ENCODE measurements at regions not wholly inside any gene's neighbourhood (a gene's known extent, or its start where the extent isn't known, plus 50 kb on each side); places are given as distances from the start of the nearest gene placed in this dataset.

DNA sequence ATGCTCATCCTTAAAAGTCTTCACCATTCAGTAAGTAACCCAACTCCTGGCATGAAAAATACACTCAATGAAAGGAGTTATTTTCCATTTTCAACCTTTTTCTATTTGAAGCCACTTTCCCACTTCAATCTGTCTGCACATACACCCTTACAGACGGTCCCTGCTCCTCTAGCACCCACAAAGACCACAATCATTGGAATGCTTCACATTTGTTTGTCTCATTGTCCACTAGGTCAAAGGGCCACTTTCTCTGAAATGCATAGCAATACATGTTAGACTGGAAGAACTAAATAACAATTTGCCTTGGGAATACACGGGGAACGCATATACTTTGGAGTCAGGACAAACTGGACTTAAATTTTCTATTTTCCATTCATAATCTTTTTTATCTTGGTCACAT, 487.1 kb upstream of the C1orf87 start:
- Histone ChIP-seq H3K27ac (ENCODE audit: insufficient read depth in 1 of 2, low read depth in 1 of 2, low read length in 2 of 2, poor library complexity in 1 of 2, severe bottlenecking in 2 of 2) (no peak overlapping the region), H3K9me3 (ENCODE audit: control extremely low read depth in 1 of 5, control insufficient read depth in 4 of 5, insufficient read depth in 2 of 5, low read depth in 1 of 5, low read length in 4 of 5) (no peaks in the 10 kb centered on the region), H3K36me3 (ENCODE audit: control insufficient read depth in 4 of 4, insufficient read depth in 4 of 4, low read length in 3 of 4) (no peaks in the 10 kb centered on the region), H3K4me1 (ENCODE audit: control extremely low read depth in 1 of 4, control insufficient read depth in 4 of 4, insufficient read depth in 4 of 4, low read length in 3 of 4) (peaks cover 8 to 20% (median 13%) of the 10 kb centered on the region in 4 experiments), H3K4me3 (ENCODE audit: control insufficient read depth in 1 of 7, extremely low read depth in 1 of 7, insufficient read depth in 4 of 7, low read depth in 2 of 7, low read length in 6 of 7) (no peak overlapping the region), H3K27me3 (replicated peaks in 2 of 5; ENCODE audit: control insufficient read depth in 4 of 5, insufficient read depth in 5 of 5, low read length in 4 of 5) (no peaks in the 10 kb centered on the region)
- DNase-seq: no peak
- CTCF ChIA-PET: no interaction called here
- WGBS (ENCODE audit: insufficient coverage): 100% methylated on average over 3 of the region's 3 CpGs
- POLR2A ChIA-PET: no interaction called here

DNA sequence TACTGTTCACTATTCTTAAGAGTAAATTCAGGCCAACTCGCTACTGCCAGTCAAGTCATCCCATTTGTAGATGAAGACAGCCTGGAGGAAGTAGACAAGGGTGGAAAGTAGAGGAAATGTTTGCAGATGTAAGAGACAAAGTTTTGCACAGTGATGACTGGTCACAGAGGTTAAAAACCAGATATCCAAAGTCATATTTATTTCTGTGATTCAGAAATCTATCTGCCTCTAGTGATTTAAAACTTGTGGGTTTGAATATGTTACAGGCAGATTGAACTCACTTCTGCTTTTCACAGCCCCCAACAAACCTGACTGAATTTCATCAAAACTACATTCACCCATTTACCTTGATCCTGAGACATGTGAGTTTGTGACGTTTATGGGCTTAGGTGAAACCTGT, 484.7 kb upstream of the C1orf87 start:
- DNase-seq: peak; percentile 42 to 89 (median 82)
- WGBS (ENCODE audit: insufficient coverage): 17% methylated on average over 1 of the region's 2 CpGs
- ChIA-PET CTCF (no interaction called here), POLR2A (no interaction called here)
- no peak overlapping the region for H3K27ac ChIP-seq (ENCODE audit: insufficient read depth in 1 of 2, low read depth in 1 of 2, low read length in 2 of 2, poor library complexity in 1 of 2, severe bottlenecking in 2 of 2)
- no peaks in the 10 kb centered on the region for H3K9me3 ChIP-seq (ENCODE audit: control extremely low read depth in 1 of 5, control insufficient read depth in 4 of 5, insufficient read depth in 2 of 5, low read depth in 1 of 5, low read length in 4 of 5)
- H3K4me1 ChIP-seq (ENCODE audit: control extremely low read depth in 1 of 4, control insufficient read depth in 4 of 4, insufficient read depth in 4 of 4, low read length in 3 of 4): peaks cover 2 to 6% (median 5%) of the 10 kb centered on the region in 4 experiments
- H3K4me3 ChIP-seq (ENCODE audit: control insufficient read depth in 1 of 7, extremely low read depth in 1 of 7, insufficient read depth in 4 of 7, low read depth in 2 of 7, low read length in 6 of 7): no peak overlapping the region
- H3K27me3 ChIP-seq (replicated peaks in 2 of 5; ENCODE audit: control insufficient read depth in 4 of 5, insufficient read depth in 5 of 5, low read length in 4 of 5): no peaks in the 10 kb centered on the region
- no peaks in the 10 kb centered on the region for H3K36me3 ChIP-seq (ENCODE audit: control insufficient read depth in 4 of 4, insufficient read depth in 4 of 4, low read length in 3 of 4)

DNA sequence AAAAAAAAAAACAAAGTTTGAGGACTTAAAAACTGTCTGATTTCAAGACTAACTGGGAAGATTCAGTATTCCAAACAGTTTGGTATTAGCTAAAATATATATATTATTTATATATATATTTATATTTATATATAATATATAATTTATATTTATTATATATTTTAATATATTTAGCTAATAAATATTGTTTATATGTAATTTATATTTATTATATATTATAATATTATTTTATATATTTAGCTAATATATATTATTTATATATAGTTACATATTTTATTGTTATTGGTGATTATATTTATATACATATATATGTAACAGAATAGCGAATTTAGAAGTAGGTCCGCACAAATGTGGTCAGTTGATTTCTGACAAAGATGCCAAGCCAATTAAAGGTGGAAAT, 480.2 kb upstream of the C1orf87 start:
- WGBS (ENCODE audit: insufficient coverage): no CpG with 5 or more reads among the region's 2 CpGs
- no peak for DNase-seq
- Histone ChIP-seq H3K27me3 (replicated peaks in 2 of 5; ENCODE audit: control insufficient read depth in 4 of 5, insufficient read depth in 5 of 5, low read length in 4 of 5) (no peaks in the 10 kb centered on the region), H3K9me3 (ENCODE audit: control extremely low read depth in 1 of 5, control insufficient read depth in 4 of 5, insufficient read depth in 2 of 5, low read depth in 1 of 5, low read length in 4 of 5) (no peaks in the 10 kb centered on the region), H3K4me1 (ENCODE audit: control extremely low read depth in 1 of 4, control insufficient read depth in 4 of 4, insufficient read depth in 4 of 4, low read length in 3 of 4) (peaks cover 2 to 6% (median 5%) of the 10 kb centered on the region in 4 experiments), H3K4me3 (ENCODE audit: control insufficient read depth in 1 of 7, extremely low read depth in 1 of 7, insufficient read depth in 4 of 7, low read depth in 2 of 7, low read length in 6 of 7) (no peak overlapping the region), H3K36me3 (ENCODE audit: control insufficient read depth in 4 of 4, insufficient read depth in 4 of 4, low read length in 3 of 4) (no peaks in the 10 kb centered on the region), H3K27ac (ENCODE audit: insufficient read depth in 1 of 2, low read depth in 1 of 2, low read length in 2 of 2, poor library complexity in 1 of 2, severe bottlenecking in 2 of 2) (no peak overlapping the region)
- ChIA-PET CTCF (interaction anchor here (1.6 kb wide), 1 partner anchor 14 kb away, joined by 4 read pairs; no protein-coding TSS in a partner anchor), POLR2A (no interaction called here)

DNA sequence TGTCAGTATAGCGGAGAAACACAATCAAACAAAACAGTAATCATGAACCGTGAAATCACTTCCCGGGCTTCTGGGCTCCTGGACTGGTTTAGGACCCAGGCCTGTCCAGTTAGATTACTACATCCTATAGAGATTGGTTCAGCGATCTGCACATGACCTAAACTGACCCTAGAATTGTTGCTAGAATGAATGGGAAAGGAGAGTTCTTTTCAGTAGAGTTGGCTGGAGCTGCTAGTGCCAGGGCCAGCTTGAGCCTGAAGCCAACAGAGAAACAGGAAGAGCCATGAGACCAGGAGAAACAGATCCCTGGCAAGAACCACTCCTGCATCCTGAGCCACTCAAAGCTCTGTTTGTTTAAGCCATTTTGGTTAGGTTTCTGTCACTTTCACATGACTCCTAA, 474.3 kb upstream of the C1orf87 start:
- no peak overlapping the region for H3K27ac ChIP-seq (ENCODE audit: insufficient read depth in 1 of 2, low read depth in 1 of 2, low read length in 2 of 2, poor library complexity in 1 of 2, severe bottlenecking in 2 of 2)
- H3K9me3 ChIP-seq (ENCODE audit: control extremely low read depth in 1 of 5, control insufficient read depth in 4 of 5, insufficient read depth in 2 of 5, low read depth in 1 of 5, low read length in 4 of 5): no peaks in the 10 kb centered on the region
- POLR2A ChIA-PET: no interaction called here
- H3K4me3 ChIP-seq (ENCODE audit: control insufficient read depth in 1 of 7, extremely low read depth in 1 of 7, insufficient read depth in 4 of 7, low read depth in 2 of 7, low read length in 6 of 7): no peak overlapping the region
- 100% methylated on average over 2 of the region's 4 CpGs for WGBS (ENCODE audit: insufficient coverage)
- DNase-seq: no peak
- H3K4me1 ChIP-seq (ENCODE audit: control extremely low read depth in 1 of 4, control insufficient read depth in 4 of 4, insufficient read depth in 4 of 4, low read length in 3 of 4): no peaks in the 10 kb centered on the region
- no peaks in the 10 kb centered on the region for H3K27me3 ChIP-seq (replicated peaks in 2 of 5; ENCODE audit: control insufficient read depth in 4 of 5, insufficient read depth in 5 of 5, low read length in 4 of 5)
- no peaks in the 10 kb centered on the region for H3K36me3 ChIP-seq (ENCODE audit: control insufficient read depth in 4 of 4, insufficient read depth in 4 of 4, low read length in 3 of 4)
- CTCF ChIA-PET: no interaction called here

DNA sequence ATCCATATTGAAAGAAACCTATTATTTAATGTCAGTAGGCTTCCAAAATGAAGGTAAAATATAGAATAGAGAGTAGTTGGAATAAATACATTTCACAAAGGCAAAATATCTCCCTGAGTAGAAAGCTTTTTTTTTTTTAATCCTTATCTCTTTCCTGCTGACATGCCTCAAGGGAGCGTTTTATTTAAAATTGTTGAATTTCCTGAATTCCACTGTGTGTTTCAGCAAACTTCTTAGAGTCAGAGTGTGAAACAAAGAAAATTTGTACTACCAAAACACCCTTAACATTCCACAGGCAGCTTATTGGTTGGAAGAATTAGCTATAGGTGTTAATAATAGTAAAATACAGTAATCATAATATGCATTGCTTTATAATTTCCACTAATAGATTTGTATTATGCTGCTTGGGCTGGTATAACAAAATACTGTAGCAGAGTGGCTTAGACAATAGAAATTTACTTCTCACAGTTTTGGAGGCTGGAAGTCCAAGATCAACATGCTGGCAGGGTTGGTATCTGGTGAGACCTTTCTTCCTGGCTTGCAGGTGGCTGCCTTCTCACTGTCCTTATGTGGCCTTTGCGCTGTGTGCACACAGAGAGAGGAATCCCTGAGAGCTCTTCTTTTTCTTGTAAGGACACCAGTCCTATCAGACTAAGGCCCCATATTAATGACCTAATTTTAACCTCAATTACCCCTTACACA, 468.4 kb upstream of the C1orf87 start:
- no peaks in the 10 kb centered on the region for H3K27me3 ChIP-seq (replicated peaks in 2 of 5; ENCODE audit: control insufficient read depth in 4 of 5, insufficient read depth in 5 of 5, low read length in 4 of 5)
- H3K36me3 ChIP-seq (ENCODE audit: control insufficient read depth in 4 of 4, insufficient read depth in 4 of 4, low read length in 3 of 4): no peaks in the 10 kb centered on the region
- H3K9me3 ChIP-seq (ENCODE audit: control extremely low read depth in 1 of 5, control insufficient read depth in 4 of 5, insufficient read depth in 2 of 5, low read depth in 1 of 5, low read length in 4 of 5): peaks cover 0 to 7% (median 0%) of the 10 kb centered on the region in 5 experiments
- H3K4me3 ChIP-seq (ENCODE audit: control insufficient read depth in 1 of 7, extremely low read depth in 1 of 7, insufficient read depth in 4 of 7, low read depth in 2 of 7, low read length in 6 of 7): no peak overlapping the region
- ChIA-PET CTCF (interaction anchor here (1.6 kb wide), 1 partner anchor 15 kb away, joined by 4 read pairs; no protein-coding TSS in a partner anchor), POLR2A (no interaction called here)
- H3K27ac ChIP-seq (ENCODE audit: insufficient read depth in 1 of 2, low read depth in 1 of 2, low read length in 2 of 2, poor library complexity in 1 of 2, severe bottlenecking in 2 of 2): peak overlapping the region in 1 of 2 experiments; percentile 60
- peak in 1 of 3 donors; percentile 40 for DNase-seq
- no CpG with 5 or more reads among the region's 2 CpGs for WGBS (ENCODE audit: insufficient coverage)
- H3K4me1 ChIP-seq (ENCODE audit: control extremely low read depth in 1 of 4, control insufficient read depth in 4 of 4, insufficient read depth in 4 of 4, low read length in 3 of 4): peaks cover 0 to 16% (median 6%) of the 10 kb centered on the region in 4 experiments

DNA sequence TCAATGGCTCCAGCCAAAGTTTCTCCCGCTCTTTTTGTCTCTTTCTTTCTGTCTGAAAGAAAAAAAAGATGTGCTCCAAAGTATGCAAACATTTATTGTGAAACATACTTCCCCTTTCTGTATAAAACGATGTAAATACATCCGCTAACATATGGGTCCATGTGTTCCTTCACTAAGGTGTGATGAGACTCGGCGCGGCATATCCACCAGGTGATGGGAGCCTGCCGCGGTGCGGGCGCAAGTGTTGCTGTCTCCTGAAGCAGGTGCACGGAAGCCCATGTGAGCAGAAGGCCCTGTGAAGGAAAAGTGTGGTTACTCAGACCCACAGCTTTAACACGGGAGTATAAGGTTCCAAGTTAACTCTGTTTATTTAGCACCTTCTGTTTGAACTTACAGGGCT, 466.6 kb upstream of the C1orf87 start:
- no peak overlapping the region for H3K4me3 ChIP-seq (ENCODE audit: control insufficient read depth in 1 of 7, extremely low read depth in 1 of 7, insufficient read depth in 4 of 7, low read depth in 2 of 7, low read length in 6 of 7)
- H3K4me1 ChIP-seq (ENCODE audit: control extremely low read depth in 1 of 4, control insufficient read depth in 4 of 4, insufficient read depth in 4 of 4, low read length in 3 of 4): peaks cover 0 to 16% (median 6%) of the 10 kb centered on the region in 4 experiments
- no peaks in the 10 kb centered on the region for H3K36me3 ChIP-seq (ENCODE audit: control insufficient read depth in 4 of 4, insufficient read depth in 4 of 4, low read length in 3 of 4)
- no peak overlapping the region for H3K27ac ChIP-seq (ENCODE audit: insufficient read depth in 1 of 2, low read depth in 1 of 2, low read length in 2 of 2, poor library complexity in 1 of 2, severe bottlenecking in 2 of 2)
- WGBS (ENCODE audit: insufficient coverage): 54% methylated on average over 11 of the region's 12 CpGs
- peak in 2 of 3 donors; percentile 24 to 50 for DNase-seq
- peaks cover 0 to 7% (median 0%) of the 10 kb centered on the region in 5 experiments for H3K9me3 ChIP-seq (ENCODE audit: control extremely low read depth in 1 of 5, control insufficient read depth in 4 of 5, insufficient read depth in 2 of 5, low read depth in 1 of 5, low read length in 4 of 5)
- H3K27me3 ChIP-seq (replicated peaks in 2 of 5; ENCODE audit: control insufficient read depth in 4 of 5, insufficient read depth in 5 of 5, low read length in 4 of 5): no peaks in the 10 kb centered on the region
- ChIA-PET POLR2A (no interaction called here), CTCF (interaction anchor here (1.2 to 2.1 kb wide), 2 partner anchors 9 to 13 kb away, joined by 3 to 4 read pairs; no protein-coding TSS in a partner anchor)

DNA sequence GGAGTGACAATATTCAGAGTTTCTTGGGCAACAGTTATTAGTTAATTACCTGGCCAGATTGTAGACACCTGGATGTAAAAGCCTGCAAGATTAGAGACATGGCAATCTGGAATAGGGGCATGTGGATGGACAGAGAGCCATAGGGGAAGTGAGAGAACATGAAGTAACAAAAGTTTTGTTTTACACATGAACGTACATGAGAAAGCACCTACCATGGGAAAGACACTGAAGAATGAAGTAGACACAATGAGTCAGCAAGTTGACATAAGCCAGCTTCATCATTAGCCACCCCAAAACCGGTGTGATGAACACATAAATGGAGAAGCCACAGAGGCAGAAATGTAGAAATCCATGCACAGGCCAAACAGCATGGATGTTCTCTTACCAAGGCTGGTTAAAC, 462.1 kb upstream of the C1orf87 start:
- H3K9me3 ChIP-seq (ENCODE audit: control extremely low read depth in 1 of 5, control insufficient read depth in 4 of 5, insufficient read depth in 2 of 5, low read depth in 1 of 5, low read length in 4 of 5): peaks cover 0 to 7% (median 0%) of the 10 kb centered on the region in 5 experiments
- ChIA-PET POLR2A (no interaction called here), CTCF (no interaction called here)
- DNase-seq: no peak
- H3K4me1 ChIP-seq (ENCODE audit: control extremely low read depth in 1 of 4, control insufficient read depth in 4 of 4, insufficient read depth in 4 of 4, low read length in 3 of 4): peaks cover 0 to 4% (median 0%) of the 10 kb centered on the region in 4 experiments
- H3K27ac ChIP-seq (ENCODE audit: insufficient read depth in 1 of 2, low read depth in 1 of 2, low read length in 2 of 2, poor library complexity in 1 of 2, severe bottlenecking in 2 of 2): no peak overlapping the region
- WGBS (ENCODE audit: insufficient coverage): 100% methylated on average over 2 of the region's 2 CpGs
- H3K27me3 ChIP-seq (replicated peaks in 2 of 5; ENCODE audit: control insufficient read depth in 4 of 5, insufficient read depth in 5 of 5, low read length in 4 of 5): no peaks in the 10 kb centered on the region
- no peak overlapping the region for H3K4me3 ChIP-seq (ENCODE audit: control insufficient read depth in 1 of 7, extremely low read depth in 1 of 7, insufficient read depth in 4 of 7, low read depth in 2 of 7, low read length in 6 of 7)
- H3K36me3 ChIP-seq (ENCODE audit: control insufficient read depth in 4 of 4, insufficient read depth in 4 of 4, low read length in 3 of 4): no peaks in the 10 kb centered on the region
